OCI-LY1 (cell line): ENCODE measurements at regions not wholly inside any gene's neighbourhood (a gene's known extent, or its start where the extent isn't known, plus 50 kb on each side); places are given as distances from the start of the nearest gene placed in this dataset.

Experiments
- EZH2 ChIP-seq: fragments of 200-600 bp; sonication (generic), shearing (Covaris generic); IDR thresholded peaks from 2 replicates; pipeline ENCODE4 v1.8.0; 2017; ENCODE audit warnings: borderline replicate concordance, mixed run types, mild to moderate bottlenecking, antibody characterized with exemption, low read length, moderate library complexity, mixed read lengths
- TF ChIP-seq, protein P1 (sequence below): fragments of 200-600 bp; sonication (generic), shearing (Covaris generic); IDR thresholded peaks from 2 replicates; pipeline ENCODE4 v1.5.1; 2017; ENCODE audit warnings: mild to moderate bottlenecking, antibody characterized with exemption, low read length, moderate library complexity, mixed read lengths

DNA sequence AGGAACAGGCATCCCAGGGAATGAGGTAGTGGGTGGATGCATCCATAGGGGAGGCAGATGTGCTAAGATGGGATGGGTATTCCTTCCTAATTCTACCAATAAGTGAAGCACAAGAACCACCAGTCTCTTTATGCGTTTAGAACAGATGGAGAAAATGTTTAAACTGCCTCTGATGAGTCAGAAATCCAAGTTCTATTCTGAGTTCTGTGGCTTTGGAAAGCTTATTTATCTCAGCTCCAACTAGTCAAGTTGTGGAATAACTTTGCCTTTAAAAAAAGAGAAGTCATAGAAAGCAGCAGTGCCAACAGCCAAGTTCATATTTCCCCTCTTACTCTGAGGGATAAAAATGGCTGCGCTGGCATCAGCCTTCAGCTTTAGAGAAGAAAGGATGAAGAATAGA, 761.7 kb downstream of the IGSF11 start:
- TF ChIP-seq, protein P1, sequence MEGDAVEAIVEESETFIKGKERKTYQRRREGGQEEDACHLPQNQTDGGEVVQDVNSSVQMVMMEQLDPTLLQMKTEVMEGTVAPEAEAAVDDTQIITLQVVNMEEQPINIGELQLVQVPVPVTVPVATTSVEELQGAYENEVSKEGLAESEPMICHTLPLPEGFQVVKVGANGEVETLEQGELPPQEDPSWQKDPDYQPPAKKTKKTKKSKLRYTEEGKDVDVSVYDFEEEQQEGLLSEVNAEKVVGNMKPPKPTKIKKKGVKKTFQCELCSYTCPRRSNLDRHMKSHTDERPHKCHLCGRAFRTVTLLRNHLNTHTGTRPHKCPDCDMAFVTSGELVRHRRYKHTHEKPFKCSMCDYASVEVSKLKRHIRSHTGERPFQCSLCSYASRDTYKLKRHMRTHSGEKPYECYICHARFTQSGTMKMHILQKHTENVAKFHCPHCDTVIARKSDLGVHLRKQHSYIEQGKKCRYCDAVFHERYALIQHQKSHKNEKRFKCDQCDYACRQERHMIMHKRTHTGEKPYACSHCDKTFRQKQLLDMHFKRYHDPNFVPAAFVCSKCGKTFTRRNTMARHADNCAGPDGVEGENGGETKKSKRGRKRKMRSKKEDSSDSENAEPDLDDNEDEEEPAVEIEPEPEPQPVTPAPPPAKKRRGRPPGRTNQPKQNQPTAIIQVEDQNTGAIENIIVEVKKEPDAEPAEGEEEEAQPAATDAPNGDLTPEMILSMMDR: no peak
- no peak for TF ChIP-seq EZH2
